Endometrium (tissue), 2 donors: ENCODE measurements at regions not wholly inside any gene's neighbourhood (a gene's known extent, or its start where the extent isn't known, plus 50 kb on each side); places are given as distances from the start of the nearest gene placed in this dataset.
A peak's percentile ranks its signal among the peaks of the same experiment; 100 is the strongest.
"Not testable (repeated sequence)": the region's sequence is repeated elsewhere in the genome, so short reads cannot be mapped to it uniquely, and the experiment has no call there.

Experiments
- FAIRE-seq: peaks from 2 replicates; lab custom pipeline; 2012; peaks lifted over from hg19 to GRCh38; lab: Jason Lieb, UNC
- donor health status: control.
- donor health status: control.

- FAIRE-seq = no peak
Observed at GRCh38 chr12:74166096-74166495, 371.5 kb upstream of the ATXN7L3B start.

DNA sequence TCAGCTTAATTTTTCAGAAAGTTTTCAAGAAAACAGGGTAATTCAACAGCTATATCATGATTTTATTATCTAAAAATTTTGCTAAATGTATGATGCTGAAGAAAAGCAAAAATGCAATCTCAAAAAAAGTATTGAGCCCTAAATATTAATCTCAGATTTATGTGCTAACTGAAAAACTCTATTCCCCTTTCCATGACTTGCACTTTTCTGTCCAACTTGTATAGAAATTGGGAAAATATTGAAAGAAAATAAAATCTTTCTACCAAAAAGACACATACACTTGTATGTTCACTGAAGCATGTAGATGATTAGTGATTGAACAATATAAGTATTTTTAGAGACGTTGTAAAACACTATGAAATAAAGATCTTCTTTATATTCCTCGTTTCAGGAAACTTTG, 368.0 kb upstream of the ATXN7L3B start:
- FAIRE-seq = no peak

- no peak for FAIRE-seq
Observed at GRCh38 chr12:74170645-74171477, 366.8 kb upstream of the ATXN7L3B start.

- no peak for FAIRE-seq
Observed at GRCh38 chr12:74171478-74171909, 366.1 kb upstream of the ATXN7L3B start.

DNA sequence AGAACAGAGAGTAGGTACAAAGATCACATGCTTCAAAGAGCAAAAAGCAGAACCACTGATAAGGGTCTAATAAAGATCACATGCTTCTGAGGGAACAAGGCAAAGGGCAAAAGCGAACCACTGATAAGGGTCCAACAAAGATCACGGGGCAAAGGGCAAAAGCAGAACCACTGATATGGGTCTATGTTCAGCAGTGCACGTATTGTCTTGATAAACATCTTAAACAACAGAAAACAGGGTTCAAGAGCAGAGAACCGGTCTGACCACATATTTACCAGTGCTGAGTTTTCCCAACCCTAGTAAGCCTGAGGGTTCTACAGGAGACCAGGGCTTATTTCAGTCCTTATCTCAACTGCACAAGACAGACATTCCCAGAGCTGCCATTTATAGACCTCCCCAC, 362.7 kb upstream of the ATXN7L3B start:
- FAIRE-seq = not testable (repeated sequence)

- FAIRE-seq = no peak
Observed at GRCh38 chr12:74185360-74185759, 352.3 kb upstream of the ATXN7L3B start.

GRCh38 chr12:74193191-74193590, 344.4 kb upstream of the ATXN7L3B start:
- FAIRE-seq = no peak

DNA sequence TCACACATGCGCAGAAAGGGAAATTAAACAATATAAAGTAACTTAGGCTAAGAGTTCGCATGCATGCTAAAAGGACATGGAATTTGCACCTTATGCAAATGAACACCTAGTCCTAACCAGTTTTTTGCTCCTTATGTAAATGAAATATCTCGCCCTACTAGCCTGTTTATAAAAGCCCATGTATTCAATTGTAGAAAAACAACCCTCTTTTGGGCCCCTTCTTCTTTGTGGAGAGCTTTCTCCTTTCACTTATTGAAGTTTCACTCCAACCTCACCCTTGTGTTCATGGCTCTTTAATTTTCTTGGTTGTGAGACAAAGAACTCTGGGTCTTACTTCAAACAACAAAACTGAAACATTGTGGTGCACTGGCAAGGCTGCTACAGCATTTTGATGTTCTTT, 333.4 kb upstream of the ATXN7L3B start:
- no peak for FAIRE-seq

DNA sequence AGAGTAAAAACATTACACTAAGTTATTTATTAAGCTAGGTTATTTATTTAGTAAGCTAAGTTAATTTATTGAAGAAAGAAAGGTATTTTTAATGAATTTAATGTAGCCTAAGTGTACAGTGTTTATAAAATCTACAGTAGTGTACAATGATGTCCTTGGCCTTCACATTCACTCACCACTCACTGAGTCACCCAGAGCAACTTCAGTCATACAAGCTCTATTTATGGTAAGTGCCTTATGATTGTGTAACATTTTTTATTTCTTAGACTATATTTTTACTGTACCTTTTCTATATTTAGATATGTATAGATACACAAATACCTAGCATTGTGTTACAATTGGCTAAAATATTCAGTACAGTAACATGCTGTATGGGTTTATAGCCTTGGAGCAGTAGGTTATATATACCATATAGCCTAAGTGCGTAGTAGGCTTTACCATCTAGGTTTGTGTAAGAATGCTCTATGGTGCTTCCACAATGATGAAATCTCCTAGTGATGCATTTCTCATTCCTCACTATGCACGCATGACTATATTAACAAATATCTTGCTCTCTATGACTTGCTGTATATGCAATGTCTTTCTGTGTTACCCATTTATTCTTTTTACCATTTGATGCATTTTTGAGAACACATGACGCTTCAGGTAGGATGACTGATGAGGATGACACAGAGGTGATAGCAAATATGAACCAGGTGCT, 309.6 kb upstream of the ATXN7L3B start:
- FAIRE-seq = no peak

GRCh38 chr12:74229671-74230070, 308.0 kb upstream of the ATXN7L3B start:
- FAIRE-seq = no peak

GRCh38 chr12:74235342-74235741, 302.3 kb upstream of the ATXN7L3B start:
- FAIRE-seq = no peak

GRCh38 chr12:74241341-74241740, 296.3 kb upstream of the ATXN7L3B start:
- no peak for FAIRE-seq

DNA sequence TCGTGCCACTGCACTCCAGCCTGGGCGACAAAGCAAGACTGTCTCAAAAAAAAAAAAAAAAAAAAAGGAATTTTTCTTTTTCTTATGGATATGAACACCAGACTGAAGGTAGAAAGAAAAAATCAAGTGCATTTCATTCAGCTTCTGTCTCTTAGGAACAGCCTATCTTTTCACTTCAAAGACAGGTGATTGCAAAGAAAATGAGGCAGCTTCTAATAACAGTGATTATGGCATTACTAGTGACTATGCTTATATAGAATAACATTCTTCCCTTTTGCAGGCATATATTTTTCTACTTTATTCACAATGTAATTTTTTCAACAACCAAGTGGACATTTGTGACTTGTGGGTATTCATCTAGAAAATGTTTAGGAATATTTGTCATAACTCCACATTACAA, 295.5 kb upstream of the ATXN7L3B start:
- no peak for FAIRE-seq

DNA sequence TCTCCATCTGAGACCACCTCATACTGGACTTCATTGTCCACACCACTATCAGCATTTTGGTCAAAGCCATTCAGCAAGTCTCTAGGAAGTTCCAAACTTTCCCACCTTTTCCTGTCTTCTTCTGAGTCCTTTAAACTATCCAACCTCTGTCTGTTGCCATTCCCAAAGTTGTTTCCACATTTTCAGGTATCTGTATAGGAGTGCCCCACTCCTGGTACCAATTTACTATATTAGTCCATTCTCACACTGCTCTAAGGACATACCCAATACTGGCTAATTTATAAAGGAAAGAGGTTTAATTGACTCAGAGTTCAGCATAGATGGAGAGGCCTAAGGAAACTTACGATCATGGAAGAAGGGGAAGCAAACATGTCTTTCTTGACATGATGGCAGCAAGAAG, 292.2 kb upstream of the ATXN7L3B start:
- FAIRE-seq = no peak

GRCh38 chr12:74250891-74251290, 286.7 kb upstream of the ATXN7L3B start:
- no peak for FAIRE-seq

GRCh38 chr12:74253826-74254225, 283.8 kb upstream of the ATXN7L3B start:
- not testable (repeated sequence) for FAIRE-seq

DNA sequence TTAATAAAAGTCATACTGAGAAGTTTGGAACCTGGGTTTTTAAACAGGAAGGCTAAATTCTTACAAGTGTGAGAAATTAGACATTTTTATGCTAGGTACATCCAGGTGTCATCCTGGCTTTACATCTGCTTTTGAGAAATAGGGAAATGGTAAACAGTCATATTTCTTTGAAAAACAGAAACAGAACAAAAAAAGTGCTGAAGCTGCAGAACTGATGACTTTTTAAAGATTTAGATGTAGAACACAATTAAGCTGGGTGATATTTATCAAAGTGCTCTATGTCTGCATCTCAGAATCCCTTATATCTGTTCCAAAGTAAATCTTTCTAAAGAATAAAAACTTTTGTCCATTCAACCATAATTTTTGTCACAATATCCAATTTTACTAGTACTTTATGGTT, 282.9 kb upstream of the ATXN7L3B start:
- no peak for FAIRE-seq

GRCh38 chr12:74259199-74259598, 278.4 kb upstream of the ATXN7L3B start:
- FAIRE-seq = no peak

DNA sequence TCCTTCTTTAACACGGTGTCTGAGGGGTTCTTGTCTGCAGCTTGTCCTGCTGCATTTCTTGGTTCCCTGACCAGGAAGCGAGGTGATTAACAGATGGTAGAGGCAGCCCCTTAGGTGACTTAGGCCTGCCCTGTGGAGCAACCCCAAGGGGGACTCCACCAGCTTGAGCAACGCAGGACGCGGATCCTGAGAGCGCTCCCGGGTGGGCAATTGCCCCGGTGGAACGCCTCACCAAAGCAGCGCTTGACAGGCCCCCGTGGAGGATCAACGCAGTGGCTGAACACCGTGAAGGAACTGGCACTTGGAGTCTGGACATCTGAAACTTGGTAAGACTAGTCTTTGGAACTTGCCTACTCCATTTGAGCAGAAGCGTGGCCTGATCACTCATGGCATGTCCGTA, 272.9 kb upstream of the ATXN7L3B start:
- no peak for FAIRE-seq

GRCh38 chr12:74269355-74269754, 268.3 kb upstream of the ATXN7L3B start:
- not testable (repeated sequence) for FAIRE-seq

DNA sequence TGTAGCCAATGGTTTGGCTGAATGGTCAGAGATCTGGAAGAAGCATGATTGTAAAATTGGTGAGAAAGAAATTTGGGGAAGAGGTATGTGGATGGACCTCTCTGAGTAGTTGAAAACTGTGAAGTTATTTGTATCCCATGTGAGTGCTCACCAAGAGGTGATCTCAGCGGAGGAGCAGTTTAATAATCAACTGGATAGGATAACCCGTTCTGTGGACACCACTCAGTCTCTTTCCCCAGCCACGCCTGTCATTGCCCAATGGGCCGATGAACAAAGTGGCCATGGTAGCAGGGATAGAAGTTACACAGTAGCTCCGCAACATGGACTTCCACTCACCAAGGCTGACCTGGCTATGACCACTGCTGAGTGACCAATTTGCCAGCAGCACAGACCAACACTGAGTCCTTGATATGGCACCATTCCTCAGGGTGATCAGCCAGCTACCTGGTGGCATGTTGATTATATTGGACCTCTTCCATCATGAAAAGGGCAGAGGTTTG, 257.4 kb upstream of the ATXN7L3B start:
- no peak for FAIRE-seq

- FAIRE-seq = peak; percentile 41
Observed at GRCh38 chr12:74281401-74282180, 256.0 kb upstream of the ATXN7L3B start.

DNA sequence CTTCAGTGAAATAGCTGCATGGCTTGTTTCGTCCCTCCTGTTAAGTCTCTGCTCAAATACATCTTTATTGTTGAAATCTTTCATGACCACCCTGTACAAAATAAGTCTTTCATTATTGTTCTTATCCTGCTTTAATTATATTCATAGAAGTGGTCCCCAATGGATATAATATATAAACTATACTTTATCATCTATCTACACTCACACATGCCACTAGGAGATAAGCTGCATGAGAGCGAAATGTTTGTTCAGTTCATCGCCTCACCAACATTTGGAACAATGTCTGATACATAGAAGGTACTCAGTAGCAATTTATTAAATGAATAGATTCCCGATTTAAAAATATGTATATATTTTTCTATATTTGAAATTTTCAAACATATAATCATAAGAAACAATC, 254.0 kb upstream of the ATXN7L3B start:
- FAIRE-seq = no peak
